Epithelial cell of proximal tubule (primary cell): ENCODE measurements at regions not wholly inside any gene's neighbourhood (a gene's known extent, or its start where the extent isn't known, plus 50 kb on each side); places are given as distances from the start of the nearest gene placed in this dataset.

Experiments
- DNase-seq: peaks from one replicate; pipeline ENCODE4 v3.0.0-alpha.2; 2011; ENCODE audit warnings: low read depth
- H3K4me3 ChIP-seq: 2 replicates; pipeline ENCODE4 v1.5.1; 2011; ENCODE audit warnings: low read depth, mild to moderate bottlenecking, low read length
- TF ChIP-seq, protein P1 (sequence below): conservative IDR thresholded peaks from 2 replicates; pipeline ENCODE4 v1.5.1; 2012; ENCODE audit warnings: low read depth, mild to moderate bottlenecking, low read length

DNA sequence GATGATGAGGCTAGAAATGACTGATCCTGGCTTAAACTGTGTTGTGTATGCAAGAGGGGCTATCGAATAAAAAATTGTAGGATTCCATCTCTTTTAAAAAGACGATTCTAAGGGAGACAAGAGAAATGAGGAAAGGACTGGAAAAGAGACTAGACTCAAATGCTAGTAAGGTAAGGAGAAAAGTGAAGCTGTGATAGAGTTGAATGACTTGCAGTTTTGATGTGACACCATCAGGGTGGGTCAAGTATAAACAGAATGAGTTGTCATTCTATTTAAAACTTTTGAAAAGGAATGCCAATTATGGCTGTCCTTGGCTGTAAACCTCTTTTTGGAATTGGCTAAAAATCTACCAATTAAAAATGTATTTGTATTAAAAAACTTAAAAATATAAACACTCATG, 184.5 kb upstream of the PHF14 start:
- TF ChIP-seq, protein P1, sequence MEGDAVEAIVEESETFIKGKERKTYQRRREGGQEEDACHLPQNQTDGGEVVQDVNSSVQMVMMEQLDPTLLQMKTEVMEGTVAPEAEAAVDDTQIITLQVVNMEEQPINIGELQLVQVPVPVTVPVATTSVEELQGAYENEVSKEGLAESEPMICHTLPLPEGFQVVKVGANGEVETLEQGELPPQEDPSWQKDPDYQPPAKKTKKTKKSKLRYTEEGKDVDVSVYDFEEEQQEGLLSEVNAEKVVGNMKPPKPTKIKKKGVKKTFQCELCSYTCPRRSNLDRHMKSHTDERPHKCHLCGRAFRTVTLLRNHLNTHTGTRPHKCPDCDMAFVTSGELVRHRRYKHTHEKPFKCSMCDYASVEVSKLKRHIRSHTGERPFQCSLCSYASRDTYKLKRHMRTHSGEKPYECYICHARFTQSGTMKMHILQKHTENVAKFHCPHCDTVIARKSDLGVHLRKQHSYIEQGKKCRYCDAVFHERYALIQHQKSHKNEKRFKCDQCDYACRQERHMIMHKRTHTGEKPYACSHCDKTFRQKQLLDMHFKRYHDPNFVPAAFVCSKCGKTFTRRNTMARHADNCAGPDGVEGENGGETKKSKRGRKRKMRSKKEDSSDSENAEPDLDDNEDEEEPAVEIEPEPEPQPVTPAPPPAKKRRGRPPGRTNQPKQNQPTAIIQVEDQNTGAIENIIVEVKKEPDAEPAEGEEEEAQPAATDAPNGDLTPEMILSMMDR = no peak
- DNase-seq = no peak
- no peak overlapping the region for H3K4me3 ChIP-seq

DNA sequence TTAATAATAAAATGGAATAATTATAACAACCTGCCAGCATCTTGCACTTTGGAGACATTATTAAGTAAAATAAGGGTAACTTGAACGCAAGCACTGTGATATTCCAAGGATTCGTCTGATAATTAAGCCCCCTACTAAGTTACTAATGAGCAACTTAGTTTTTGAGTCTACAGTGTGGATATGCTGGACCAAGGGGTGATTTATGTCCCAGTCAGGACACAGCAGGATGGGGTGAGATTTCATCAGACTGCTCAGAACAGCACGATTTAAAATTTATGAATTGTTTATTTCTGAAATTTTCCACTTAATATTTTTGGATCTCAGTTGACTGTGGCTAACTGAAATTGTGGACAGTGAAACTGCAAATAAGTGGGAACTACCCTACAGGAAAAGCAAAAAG, 182.8 kb upstream of the PHF14 start:
- DNase-seq = no peak
- no peak overlapping the region for H3K4me3 ChIP-seq
- TF ChIP-seq, protein P1 = no peak

DNA sequence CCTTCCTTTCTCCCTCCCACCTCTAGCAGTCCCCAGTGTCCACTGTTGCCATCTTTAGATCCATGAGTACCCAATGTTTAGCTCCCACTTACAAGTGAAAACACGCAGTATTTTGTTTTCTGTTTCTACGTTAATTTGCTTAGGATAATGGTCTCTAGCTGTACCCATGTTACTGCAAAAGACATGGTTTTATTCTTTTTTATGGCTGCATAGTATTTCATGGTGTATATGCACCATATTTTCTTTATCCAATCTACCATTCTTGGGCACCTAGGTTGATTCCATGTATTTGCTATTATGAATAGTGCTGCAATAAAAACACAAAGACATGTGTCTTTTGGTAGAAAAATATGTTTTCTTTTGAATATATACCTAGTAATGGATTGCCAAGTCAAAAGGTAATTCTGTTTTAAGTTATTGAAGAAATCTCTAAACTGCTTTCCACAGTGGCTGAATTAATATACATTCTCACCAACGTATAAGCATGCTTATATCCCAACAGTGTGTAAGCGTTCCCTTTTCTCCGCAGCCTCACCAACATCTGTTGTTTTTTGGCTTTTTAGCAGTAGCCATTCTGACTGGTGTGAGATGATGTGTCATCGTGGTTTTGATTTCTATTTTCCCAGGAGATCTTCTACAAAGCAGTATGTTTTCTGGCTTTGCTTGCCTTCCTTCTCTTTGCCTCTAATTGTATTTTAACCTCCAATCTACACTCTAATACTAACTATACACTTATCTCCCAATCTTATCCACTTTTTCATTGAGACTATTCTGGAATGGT, 179.5 kb upstream of the PHF14 start:
- H3K4me3 ChIP-seq = no peak overlapping the region
- TF ChIP-seq, protein P1 = no peak
- DNase-seq = no peak

DNA sequence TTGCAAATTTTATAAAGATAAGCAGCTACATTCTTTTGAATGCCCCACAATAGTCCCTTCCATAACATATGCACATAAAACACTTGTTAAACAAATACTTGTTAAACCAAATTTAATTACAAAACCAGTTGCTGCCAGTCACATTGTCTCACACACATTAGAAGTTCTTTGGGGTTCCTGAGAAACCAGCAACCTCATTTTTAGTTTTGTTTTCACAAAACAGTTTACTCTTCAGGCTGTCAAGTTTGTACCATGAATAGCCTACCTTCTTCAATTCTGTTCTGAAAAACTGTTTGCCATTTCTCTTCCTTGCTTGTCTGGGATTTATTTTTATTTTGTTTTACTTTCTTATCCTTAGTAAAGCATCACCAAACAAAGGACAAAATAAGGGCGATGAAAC, 176.5 kb upstream of the PHF14 start:
- no peak for DNase-seq
- no peak overlapping the region for H3K4me3 ChIP-seq
- TF ChIP-seq, protein P1 = no peak

DNA sequence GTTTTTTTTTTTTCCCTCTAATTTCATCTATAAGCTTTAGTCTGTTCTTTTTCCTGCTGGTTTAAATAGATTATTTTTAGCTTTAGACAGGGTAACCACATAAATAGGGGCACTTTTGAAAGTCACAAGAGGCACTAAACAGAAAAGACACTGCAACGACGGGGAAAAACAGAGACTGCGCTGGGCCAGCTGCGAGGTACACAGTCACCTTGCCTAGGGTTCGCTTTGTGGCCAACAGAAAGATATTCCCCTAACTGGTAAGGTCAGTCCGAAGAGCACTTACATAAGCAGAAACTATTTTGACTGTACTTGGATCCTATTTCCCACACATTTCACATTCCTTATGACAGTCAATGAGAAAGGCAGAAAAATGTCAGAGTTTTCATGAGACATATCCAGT, 175.6 kb upstream of the PHF14 start:
- H3K4me3 ChIP-seq = no peak overlapping the region
- no peak for DNase-seq
- TF ChIP-seq, protein P1 = no peak

DNA sequence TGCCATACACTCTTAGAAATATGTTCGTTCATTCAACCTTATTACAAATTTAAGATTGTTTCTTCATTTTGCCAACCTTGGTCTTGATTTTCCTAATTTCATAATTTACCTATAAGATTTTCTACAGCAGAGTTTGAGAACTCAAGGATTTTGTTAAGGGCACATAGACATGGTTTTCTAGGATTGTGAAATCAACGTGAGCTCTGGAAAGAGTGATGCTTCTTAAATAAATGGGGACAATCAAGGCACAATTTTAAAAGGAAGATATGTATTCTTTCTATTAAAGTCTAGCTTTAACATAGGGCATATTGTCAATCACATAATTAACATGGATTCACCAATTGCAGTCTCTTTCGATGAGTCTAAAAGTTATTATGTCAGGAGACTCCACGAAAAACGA, 174.2 kb upstream of the PHF14 start:
- no peak overlapping the region for H3K4me3 ChIP-seq
- DNase-seq = no peak
- TF ChIP-seq, protein P1 = no peak

DNA sequence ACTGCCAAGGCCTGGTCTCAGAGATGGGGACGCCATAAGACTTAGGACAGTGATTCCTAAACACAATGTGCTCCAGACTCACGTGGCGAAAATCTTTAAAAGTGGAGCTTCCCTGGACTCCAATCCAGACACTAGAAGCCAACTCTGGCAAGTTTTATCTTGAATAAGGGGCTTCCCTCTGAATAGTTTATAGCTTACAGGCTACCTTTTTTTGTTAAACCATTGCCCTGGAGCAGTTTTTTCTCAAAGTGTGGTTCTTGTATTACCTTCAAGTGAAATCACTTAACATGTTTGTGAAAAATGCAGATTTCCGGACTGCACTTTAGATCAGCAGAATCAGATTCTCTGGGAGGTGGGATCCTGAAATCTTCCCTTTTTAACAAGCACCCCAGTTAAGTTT, 171.7 kb upstream of the PHF14 start:
- no peak overlapping the region for H3K4me3 ChIP-seq
- TF ChIP-seq, protein P1 = no peak
- DNase-seq = no peak
